Vagina (tissue), 2 donors: ENCODE measurements at regions not wholly inside any gene's neighbourhood (a gene's known extent, or its start where the extent isn't known, plus 50 kb on each side); places are given as distances from the start of the nearest gene placed in this dataset.

Source experiments
- DNase-seq, 2 donors: peaks; one replicate each; pipeline ENCODE4 v3.0.0-alpha.2; 2017; ENCODE audit errors: extremely low spot score in 2 of 2
- H3K27ac ChIP-seq: fragments of 200-600 bp; sonication (generic); one replicate; pipeline ENCODE4 v1.5.1; 2019
- H3K27me3 ChIP-seq: fragments of 200-600 bp; sonication (generic); one replicate; pipeline ENCODE4 v1.5.1; 2019
- H3K36me3 ChIP-seq, 2 donors: fragments of 200-600 bp; sonication (generic); one replicate each; pipeline ENCODE4 v1.5.1; 2017 to 2019
- H3K4me1 ChIP-seq: fragments of 200-600 bp; sonication (generic); one replicate; pipeline ENCODE4 v1.5.1; 2019
- H3K4me3 ChIP-seq, 2 donors: fragments of 200-600 bp; sonication (generic); 1 replicate in 1 of 2; 2 replicates in 1 of 2; pipeline ENCODE4 v1.5.1; 2016 to 2019
- H3K9me3 ChIP-seq: fragments of 200-600 bp; sonication (generic); one replicate; pipeline ENCODE4 v1.5.1; 2019
- POLR2A ChIP-seq, 2 donors: fragments of 450-650 bp; IDR thresholded peaks; one replicate each; pipeline ENCODE4 v1.6.1; 2017; ENCODE audit warnings: antibody characterized with exemption in 2 of 2, mild to moderate bottlenecking in 2 of 2, moderate library complexity in 2 of 2
- POLR2AphosphoS5 ChIP-seq, 2 donors: sonication (generic); formaldehyde crosslinking; IDR thresholded peaks; one replicate each; pipeline ENCODE4 v1.9.0; 2017; ENCODE audit warnings: antibody characterized with exemption in 2 of 2, mild to moderate bottlenecking in 2 of 2, low read depth in 1 of 2; ENCODE audit not compliant: insufficient read depth in 1 of 2
- intact Hi-C: fragments of 100-400 bp; cut with DNase I; formaldehyde crosslinking; loops from one replicate; pipeline ENCODE4 v1.15.1; 2023
- TF ChIP-seq, protein P1 (sequence below), 3 experiments: fragments of 450-650 bp in 2 of 3; fragments of 200-600 bp in 1 of 3; sonication (generic) in 1 of 3; IDR thresholded peaks; one replicate each; pipeline ENCODE4 v1.5.1; 2017 to 2019; ENCODE audit warnings: antibody characterized with exemption in 3 of 3, mild to moderate bottlenecking in 2 of 3, moderate library complexity in 2 of 3

DNA sequence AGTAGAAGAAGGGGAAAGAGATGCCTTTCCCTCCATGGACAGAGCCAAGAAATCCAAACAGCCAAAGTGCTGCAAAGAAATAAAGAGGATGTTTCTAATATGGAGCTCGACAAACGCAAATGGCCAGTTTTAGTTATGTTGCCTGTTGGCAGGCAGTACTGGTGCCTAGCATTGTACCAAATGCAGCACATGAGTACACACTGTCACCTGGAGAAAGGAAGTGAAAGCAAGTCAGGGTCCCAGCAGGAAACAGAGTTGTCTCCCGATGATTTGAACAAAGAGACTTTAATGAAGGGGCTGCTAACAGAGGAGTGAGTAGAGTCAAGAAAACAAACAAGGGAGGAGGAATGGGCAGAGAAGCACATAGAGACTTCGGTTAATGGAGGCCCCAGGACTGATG lies 623.0 kb downstream of the BCL11A start:
- intact Hi-C loops, result no loop called here
- Histone ChIP-seq H3K4me1 (no peaks in the 10 kb centered on the region), H3K27ac (no peak overlapping the region), H3K27me3 (no peaks in the 10 kb centered on the region), H3K4me3 (no peak overlapping the region), H3K36me3 (no peaks in the 10 kb centered on the region), H3K9me3 (no peaks in the 10 kb centered on the region)
- no peak for DNase-seq
- TF ChIP-seq POLR2AphosphoS5 (IDR thresholded peaks at IDR 0.05; ENCODE audit: insufficient read depth in 1 of 2, low read depth in 1 of 2), result no peak
- TF ChIP-seq POLR2A (IDR thresholded peaks at IDR 0.05), result no peak
- TF ChIP-seq, protein P1, sequence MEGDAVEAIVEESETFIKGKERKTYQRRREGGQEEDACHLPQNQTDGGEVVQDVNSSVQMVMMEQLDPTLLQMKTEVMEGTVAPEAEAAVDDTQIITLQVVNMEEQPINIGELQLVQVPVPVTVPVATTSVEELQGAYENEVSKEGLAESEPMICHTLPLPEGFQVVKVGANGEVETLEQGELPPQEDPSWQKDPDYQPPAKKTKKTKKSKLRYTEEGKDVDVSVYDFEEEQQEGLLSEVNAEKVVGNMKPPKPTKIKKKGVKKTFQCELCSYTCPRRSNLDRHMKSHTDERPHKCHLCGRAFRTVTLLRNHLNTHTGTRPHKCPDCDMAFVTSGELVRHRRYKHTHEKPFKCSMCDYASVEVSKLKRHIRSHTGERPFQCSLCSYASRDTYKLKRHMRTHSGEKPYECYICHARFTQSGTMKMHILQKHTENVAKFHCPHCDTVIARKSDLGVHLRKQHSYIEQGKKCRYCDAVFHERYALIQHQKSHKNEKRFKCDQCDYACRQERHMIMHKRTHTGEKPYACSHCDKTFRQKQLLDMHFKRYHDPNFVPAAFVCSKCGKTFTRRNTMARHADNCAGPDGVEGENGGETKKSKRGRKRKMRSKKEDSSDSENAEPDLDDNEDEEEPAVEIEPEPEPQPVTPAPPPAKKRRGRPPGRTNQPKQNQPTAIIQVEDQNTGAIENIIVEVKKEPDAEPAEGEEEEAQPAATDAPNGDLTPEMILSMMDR (IDR thresholded peaks at IDR 0.05), result no peak

DNA sequence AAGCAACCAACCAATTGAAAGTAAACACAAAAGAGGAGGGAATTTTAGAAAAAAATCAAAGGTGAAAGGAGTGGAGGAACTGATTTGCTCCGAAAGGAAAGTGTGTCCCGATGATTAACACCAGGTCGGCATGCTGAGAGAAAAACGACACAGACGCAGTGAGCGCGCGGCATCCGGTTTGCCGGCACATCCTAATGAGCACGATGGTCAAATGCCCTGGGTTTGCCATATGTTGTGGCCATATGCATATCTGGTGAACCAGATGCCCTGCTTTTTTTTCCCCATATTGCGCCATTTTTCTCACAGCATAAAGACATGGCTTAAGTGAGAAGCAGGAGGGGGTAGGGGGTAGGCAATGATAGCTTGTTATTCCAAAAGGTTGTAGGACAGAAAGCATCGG lies 626.7 kb downstream of the BCL11A start:
- Histone ChIP-seq H3K4me1 (no peaks in the 10 kb centered on the region), H3K4me3 (no peak overlapping the region), H3K9me3 (no peaks in the 10 kb centered on the region), H3K36me3 (no peaks in the 10 kb centered on the region), H3K27ac (no peak overlapping the region), H3K27me3 (no peaks in the 10 kb centered on the region)
- intact Hi-C loops, result no loop called here
- no peak for DNase-seq
- TF ChIP-seq POLR2A (IDR thresholded peaks at IDR 0.05), result no peak
- TF ChIP-seq, protein P1 (IDR thresholded peaks at IDR 0.05), result no peak
- TF ChIP-seq POLR2AphosphoS5 (IDR thresholded peaks at IDR 0.05; ENCODE audit: insufficient read depth in 1 of 2, low read depth in 1 of 2), result no peak

DNA sequence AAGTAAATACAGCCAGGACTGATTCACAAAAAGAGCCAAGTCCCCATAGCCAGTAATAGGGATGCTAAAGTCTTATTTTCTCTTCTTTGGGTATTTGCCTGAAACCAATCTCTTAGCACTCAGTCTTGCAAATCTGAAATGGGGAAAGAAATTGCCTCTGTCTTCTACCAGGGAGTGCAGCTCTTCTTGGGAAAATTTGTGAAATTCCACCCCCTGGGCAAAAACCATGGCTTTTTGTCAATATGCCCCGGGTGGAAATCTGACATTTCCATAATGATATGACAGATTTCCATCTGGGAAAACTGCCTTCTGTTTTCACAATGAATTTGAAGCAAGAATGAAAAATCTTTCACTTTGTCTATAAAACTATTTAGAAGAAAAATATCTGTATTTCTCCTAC lies 628.1 kb downstream of the BCL11A start:
- intact Hi-C loops, result no loop called here
- Histone ChIP-seq H3K9me3 (no peaks in the 10 kb centered on the region), H3K36me3 (no peaks in the 10 kb centered on the region), H3K27me3 (no peaks in the 10 kb centered on the region), H3K27ac (no peak overlapping the region), H3K4me1 (no peaks in the 10 kb centered on the region), H3K4me3 (no peak overlapping the region)
- TF ChIP-seq, protein P1 (IDR thresholded peaks at IDR 0.05), result no peak
- TF ChIP-seq POLR2AphosphoS5 (IDR thresholded peaks at IDR 0.05; ENCODE audit: insufficient read depth in 1 of 2, low read depth in 1 of 2), result no peak
- TF ChIP-seq POLR2A (IDR thresholded peaks at IDR 0.05), result no peak
- DNase-seq, result no peak

DNA sequence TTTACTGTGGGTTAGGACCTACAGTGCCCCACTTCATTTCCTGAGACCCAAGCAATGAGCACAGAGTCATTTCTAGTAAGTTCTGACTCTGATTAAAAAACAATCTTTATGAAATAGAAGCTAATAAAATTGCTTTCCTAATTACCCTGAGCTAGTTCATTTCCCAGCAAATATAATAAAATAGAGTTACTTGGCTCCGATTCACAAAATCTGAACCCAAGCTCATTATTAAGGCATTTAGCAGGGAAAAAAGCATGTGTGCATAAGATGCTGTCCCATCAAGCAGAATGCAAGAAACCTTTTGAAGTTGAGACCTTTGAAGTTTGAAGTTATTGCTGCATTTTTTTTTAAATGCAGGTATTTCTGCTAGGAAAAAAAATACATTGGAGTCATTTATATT lies 629.1 kb downstream of the BCL11A start:
- Histone ChIP-seq H3K27me3 (no peaks in the 10 kb centered on the region), H3K36me3 (no peaks in the 10 kb centered on the region), H3K9me3 (no peaks in the 10 kb centered on the region), H3K27ac (no peak overlapping the region), H3K4me3 (no peak overlapping the region), H3K4me1 (no peaks in the 10 kb centered on the region)
- intact Hi-C loops, result no loop called here
- TF ChIP-seq POLR2A (IDR thresholded peaks at IDR 0.05) (no peak), POLR2AphosphoS5 (IDR thresholded peaks at IDR 0.05; ENCODE audit: insufficient read depth in 1 of 2, low read depth in 1 of 2) (no peak)
- TF ChIP-seq, protein P1 (IDR thresholded peaks at IDR 0.05), result no peak
- no peak for DNase-seq

DNA sequence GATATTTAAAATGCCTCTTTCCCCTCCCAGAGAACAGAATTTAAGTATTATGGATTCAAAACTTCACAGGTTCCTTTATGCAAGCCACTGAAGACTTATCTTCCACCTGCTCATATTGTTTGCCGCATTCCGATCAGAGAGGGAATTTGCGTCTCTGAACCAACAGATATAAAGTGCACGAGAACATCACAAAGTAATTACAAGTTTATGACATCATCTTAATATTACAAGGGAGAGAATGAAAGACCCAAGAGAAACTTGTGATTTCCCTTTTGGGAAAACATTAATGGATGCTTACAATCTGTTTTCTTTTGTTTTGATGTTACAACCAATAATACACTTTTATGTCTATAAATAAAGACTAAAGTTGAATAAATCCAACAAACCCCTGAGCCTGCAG lies 631.0 kb downstream of the BCL11A start:
- Histone ChIP-seq H3K36me3 (no peaks in the 10 kb centered on the region), H3K9me3 (no peaks in the 10 kb centered on the region), H3K27ac (no peak overlapping the region), H3K27me3 (no peaks in the 10 kb centered on the region), H3K4me3 (no peak overlapping the region), H3K4me1 (no peaks in the 10 kb centered on the region)
- no peak for DNase-seq
- TF ChIP-seq, protein P1 (IDR thresholded peaks at IDR 0.05), result no peak
- TF ChIP-seq POLR2A (IDR thresholded peaks at IDR 0.05), result no peak
- TF ChIP-seq POLR2AphosphoS5 (IDR thresholded peaks at IDR 0.05; ENCODE audit: insufficient read depth in 1 of 2, low read depth in 1 of 2), result no peak
- intact Hi-C loops, result no loop called here
